GM21825 (cell line): ENCODE measurements at regions not wholly inside any gene's neighbourhood (a gene's known extent, or its start where the extent isn't known, plus 50 kb on each side); places are given as distances from the start of the nearest gene placed in this dataset.

Source experiments
- ATAC-seq: cut with Tn5 transposase; IDR thresholded peaks from one replicate; pipeline ENCODE4 v1.9.1; 2021; ENCODE audit warnings: mild to moderate bottlenecking, moderate library complexity; ENCODE audit not compliant: unreplicated experiment

- no peak for ATAC-seq
These were observed 206.9 kb upstream of the PHYHIPL start for GRCh38 chr10:58969576-58969975.

- no peak for ATAC-seq
These were observed 206.1 kb upstream of the PHYHIPL start for GRCh38 chr10:58970160-58970915.

- ATAC-seq, result no peak
These were observed 205.2 kb upstream of the PHYHIPL start for GRCh38 chr10:58971211-58971610.

- no peak for ATAC-seq
These were observed 204.5 kb upstream of the PHYHIPL start for GRCh38 chr10:58971796-58972491.

GRCh38 chr10:58972576-58973234 lies 203.7 kb upstream of the PHYHIPL start:
- ATAC-seq, result no peak

- no peak for ATAC-seq
These were observed 203.2 kb upstream of the PHYHIPL start for GRCh38 chr10:58973235-58973595.

- no peak for ATAC-seq
These were observed 200.2 kb upstream of the PHYHIPL start for GRCh38 chr10:58976254-58976653.

- no peak for ATAC-seq
These were observed 196.7 kb upstream of the PHYHIPL start for GRCh38 chr10:58979711-58980110.

- no peak for ATAC-seq
These were observed 195.5 kb upstream of the PHYHIPL start for GRCh38 chr10:58980826-58981415.

- ATAC-seq, result no peak
These were observed 194.6 kb upstream of the PHYHIPL start for GRCh38 chr10:58981846-58982245.

GRCh38 chr10:58982470-58983239 lies 193.8 kb upstream of the PHYHIPL start:
- no peak for ATAC-seq

- no peak for ATAC-seq
These were observed 191.2 kb upstream of the PHYHIPL start for GRCh38 chr10:58985216-58985615.

- no peak for ATAC-seq
These were observed 186.9 kb upstream of the PHYHIPL start for GRCh38 chr10:58989486-58990039.

- no peak for ATAC-seq
These were observed 185.8 kb upstream of the PHYHIPL start for GRCh38 chr10:58990693-58991092.

- ATAC-seq, result no peak
These were observed 184.6 kb upstream of the PHYHIPL start for GRCh38 chr10:58991856-58992255.

GRCh38 chr10:58992830-58993460 lies 183.5 kb upstream of the PHYHIPL start:
- ATAC-seq, result no peak

GRCh38 chr10:58993480-58994221 lies 182.8 kb upstream of the PHYHIPL start:
- ATAC-seq, result no peak

GRCh38 chr10:58994226-58995057 lies 182.0 kb upstream of the PHYHIPL start:
- ATAC-seq, result no peak
